OCI-M1 (cell line): ENCODE measurements at regions not wholly inside any gene's neighbourhood (a gene's known extent, or its start where the extent isn't known, plus 50 kb on each side); places are given as distances from the start of the nearest gene placed in this dataset.

Experiments
- DNase-seq: peaks from one replicate; lab custom pipeline; 2025; lab: John Stamatoyannopoulos, UW

DNA sequence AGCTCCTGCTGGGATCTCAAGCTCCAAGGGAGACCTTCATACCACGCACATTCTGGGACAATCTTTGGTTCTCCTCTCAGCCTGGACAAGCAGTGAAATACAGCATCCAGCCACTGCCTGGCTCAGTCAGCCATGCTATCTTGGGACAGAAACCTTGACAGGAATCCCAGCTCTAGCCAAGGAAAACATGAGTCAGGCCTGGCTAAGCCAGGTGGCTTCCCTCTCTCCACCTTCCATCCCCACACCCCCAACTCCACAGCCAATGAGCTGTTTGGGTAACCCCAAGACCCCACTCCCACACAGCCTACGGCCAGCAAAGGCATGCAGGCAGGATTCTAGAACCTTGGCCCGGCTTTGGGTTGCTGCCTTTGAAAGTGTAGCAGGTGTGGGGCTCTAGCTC lies 64.9 kb downstream of the MCFD2 start:
- no peak for DNase-seq

- DNase-seq, result peak; percentile 51
These were observed 65.7 kb downstream of the MCFD2 start for GRCh38 chr2:46849721-46850556.

DNA sequence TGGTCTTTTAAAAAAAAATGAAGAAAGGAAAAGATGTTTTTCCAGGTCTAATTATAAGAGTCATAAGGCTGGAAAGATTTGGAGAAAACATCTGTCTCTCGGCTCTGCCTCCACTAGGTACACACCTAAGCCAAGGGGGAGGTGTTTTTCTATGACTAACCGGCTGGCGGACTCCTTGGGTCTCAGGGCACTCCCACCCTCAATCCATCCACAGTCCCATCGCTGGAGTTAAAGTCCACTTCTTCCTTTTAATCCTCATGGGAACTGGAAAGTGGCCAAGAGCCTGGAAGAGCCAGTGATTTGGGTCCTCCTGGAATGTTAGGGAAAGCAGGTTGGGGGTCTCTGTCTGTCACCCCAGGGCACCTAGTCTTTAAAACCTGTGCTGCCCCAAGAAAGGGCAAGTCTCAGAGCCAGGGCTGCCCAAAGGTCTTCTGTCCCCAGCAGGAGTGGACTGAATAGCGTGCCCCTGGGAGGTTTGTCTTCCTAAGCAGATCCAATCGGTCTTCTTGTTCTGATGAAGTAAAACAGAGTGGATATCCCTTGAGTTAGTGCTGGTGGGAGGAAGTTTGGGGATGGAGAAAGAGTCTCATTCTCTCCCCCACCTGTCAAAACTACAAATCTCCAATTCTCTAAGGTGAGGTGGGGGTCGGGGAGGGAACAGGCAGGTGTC lies 66.4 kb downstream of the MCFD2 start:
- no peak for DNase-seq

DNA sequence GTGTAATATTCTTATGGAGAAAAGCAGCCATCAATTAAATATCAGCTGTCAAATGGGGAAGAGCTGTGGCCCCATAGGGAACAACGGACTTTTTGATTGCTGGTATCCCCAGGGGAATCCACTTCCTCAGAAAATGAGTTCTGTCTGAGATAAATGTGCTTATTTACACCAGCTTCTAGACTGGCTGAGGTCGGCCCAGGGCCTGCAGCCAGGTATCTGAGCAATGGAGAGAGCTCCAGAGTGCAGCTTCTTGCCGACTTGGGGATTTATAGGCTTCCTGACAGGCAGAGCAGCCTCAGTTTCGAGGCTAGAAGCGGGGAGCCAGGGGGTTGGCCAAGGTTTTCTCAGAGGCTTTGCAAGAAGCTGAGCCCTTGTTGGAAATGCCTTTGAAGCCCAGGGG lies 67.2 kb downstream of the MCFD2 start:
- DNase-seq, result no peak

GRCh38 chr2:46847726-46848412 lies 67.7 kb downstream of the MCFD2 start:
- no peak for DNase-seq

GRCh38 chr2:46847185-46847710 lies 68.4 kb downstream of the MCFD2 start:
- DNase-seq, result no peak

- no peak for DNase-seq
These were observed 69.1 kb downstream of the MCFD2 start for GRCh38 chr2:46846536-46846935.

DNA sequence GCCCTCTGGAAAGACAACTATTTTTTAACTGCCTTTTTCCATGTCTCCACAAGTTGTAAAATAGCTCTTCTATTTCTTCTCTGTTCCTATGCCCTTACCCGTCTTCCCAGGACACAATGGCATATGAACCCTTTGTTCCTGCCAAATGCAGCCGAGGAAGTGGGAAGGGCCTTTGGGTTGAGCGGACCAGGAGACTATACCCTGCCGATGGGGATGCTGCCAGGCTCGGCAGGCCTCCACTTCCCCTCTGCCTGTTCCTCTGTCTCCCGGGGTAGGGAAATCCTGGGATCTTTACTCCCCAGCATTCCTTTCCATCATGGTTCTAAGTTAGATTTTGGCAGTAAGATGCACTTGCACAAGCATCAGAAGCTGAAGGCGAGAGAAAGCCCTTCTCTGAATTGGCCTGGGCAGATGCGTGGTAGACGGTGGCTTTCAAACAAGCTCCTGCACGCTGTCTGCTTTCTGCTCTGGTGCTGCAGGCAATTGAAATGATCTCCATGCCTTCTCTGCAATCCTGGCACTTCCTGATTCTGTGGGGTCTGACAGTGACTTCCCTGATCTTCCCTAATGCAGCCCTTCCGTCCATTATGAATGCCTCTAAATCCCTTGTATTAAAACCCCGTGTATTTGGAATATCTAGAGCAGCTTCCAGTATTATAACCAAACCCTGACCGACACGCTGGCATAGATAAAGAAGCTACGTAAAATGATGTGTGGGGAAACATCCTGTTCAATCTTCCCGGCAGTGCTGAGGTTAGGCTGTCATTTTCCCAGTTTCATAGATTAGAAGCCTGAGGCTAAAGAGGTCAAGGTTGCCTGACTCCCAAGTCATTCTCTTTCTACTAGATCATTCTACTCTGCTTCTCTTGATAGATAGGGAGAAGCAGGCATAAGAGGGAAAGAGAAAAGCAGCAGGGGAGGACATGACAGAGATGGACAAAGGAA lies 69.8 kb downstream of the MCFD2 start:
- no peak for DNase-seq

GRCh38 chr2:46844443-46844842 lies 71.2 kb downstream of the MCFD2 start:
- no peak for DNase-seq

GRCh38 chr2:46844034-46844433 lies 71.6 kb downstream of the MCFD2 start:
- DNase-seq, result no peak

DNA sequence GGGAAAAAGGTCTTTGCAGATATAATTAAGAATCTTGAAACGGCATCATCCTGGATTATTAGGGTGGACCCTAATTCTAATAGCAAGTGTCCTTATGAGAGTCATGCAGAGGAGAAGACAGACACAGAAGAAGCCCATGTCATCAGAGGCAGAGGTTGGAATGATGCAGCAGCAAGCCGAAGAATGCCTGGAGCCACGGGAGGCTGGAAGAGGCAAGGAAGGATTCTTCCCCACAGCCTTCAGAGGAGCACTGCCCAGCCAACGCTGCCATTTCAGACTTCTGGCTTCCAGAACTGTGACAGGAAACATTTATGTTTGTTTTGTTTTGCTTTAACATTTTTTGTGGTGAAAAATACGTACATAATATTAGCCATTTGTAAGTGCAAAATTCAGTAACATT lies 72.3 kb downstream of the MCFD2 start:
- DNase-seq, result no peak

DNA sequence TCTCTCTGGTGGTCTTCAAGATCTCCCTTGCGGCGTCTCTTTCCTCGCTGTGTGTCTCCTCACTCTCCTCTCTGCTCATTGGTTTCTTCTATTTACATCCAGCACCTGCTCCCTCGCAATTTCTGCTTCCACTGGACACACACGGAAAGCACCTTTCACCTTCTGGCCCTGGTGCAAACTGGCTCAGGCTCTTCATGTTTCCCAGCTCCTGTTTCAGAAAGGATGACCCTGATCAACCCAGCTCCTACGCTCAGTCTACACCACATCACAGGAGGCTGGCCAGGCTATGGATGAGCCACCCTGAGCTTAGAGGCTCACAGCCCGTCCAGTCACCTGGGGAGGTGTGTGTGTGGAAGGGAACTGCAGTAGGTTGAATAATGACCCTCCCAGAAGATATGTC lies 72.7 kb downstream of the MCFD2 start:
- DNase-seq, result no peak

DNA sequence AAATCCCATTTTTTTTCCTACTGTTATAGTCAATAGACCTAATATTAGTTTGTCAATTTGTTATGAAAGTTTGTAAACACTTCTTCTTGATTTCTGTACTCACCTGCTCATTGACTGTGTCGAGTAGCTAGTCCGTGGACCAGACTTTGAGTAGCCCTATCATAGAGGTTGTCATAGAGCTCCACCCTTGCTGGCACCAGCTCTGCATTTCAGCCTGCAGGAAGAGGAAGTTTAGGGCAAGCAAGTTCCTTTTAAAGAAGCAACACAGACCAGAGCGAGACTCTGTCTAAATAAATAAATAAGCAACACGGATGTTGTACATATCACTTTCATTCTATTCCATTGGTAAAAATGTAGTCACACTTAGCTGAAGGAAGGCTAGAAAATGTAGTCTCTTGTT lies 74.0 kb downstream of the MCFD2 start:
- DNase-seq, result peak; percentile 47

DNA sequence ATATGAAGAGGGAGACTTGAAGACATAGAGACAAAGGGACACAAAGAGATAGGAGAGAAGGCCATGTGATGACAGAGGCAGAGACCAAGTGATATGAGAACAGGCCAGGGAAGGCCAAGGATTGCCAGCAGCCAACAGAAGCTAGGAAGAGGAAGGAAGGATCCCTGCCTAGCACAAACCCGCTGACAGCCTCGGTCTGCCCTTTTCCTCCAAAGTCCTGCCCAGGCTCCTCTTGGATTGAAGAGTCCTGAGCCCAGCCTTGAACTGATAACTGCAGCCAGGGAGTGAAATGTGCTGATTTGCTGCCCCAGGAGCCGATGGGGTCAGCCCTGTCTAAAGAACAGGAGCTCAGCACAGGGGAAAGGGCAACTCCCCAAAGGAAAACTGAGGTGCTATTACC lies 76.6 kb downstream of the MCFD2 start:
- DNase-seq, result no peak

- DNase-seq, result no peak
These were observed 77.9 kb downstream of the MCFD2 start for GRCh38 chr2:46837704-46838103.

DNA sequence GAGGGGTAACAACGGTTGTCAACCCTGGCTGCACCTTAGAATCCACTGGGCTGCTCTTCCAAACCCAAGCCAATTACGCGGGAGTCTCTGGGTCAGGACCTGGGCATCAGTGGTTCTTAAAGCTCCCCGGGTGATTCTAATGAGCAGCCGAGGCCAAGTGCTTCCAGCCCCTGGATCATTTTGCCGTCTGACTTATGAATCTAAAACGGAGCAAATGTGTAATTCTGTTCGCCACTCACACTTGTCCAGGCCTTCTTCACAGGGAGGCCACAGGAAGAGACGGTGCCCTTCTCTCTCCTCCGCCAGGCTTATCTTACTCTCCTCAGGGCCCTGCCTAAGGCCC lies 78.5 kb downstream of the MCFD2 start:
- DNase-seq, result no peak

- no peak for DNase-seq
These were observed 79.1 kb downstream of the MCFD2 start for GRCh38 chr2:46836295-46837111.

DNA sequence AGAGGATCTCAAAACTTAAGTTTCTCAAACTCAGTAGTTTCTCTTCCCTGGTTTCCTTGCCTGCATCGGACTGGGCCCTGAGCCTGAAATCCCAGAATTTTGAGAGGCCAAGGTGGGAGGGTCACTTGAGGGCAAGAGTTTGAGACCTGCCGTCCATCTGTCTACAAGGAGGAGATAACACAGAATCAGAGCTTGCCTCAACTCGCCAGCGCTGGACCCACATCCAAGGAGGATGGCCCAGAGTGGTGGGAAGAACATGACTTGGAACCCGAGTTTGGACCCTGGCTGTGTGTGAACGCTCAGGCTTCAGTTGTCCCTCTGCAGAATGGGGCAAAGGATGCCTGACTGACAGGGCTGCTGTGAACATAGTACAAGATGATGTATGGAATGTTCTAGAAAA lies 80.1 kb downstream of the MCFD2 start:
- no peak for DNase-seq

- no peak for DNase-seq
These were observed 83.1 kb downstream of the MCFD2 start for GRCh38 chr2:46832543-46832942.

DNA sequence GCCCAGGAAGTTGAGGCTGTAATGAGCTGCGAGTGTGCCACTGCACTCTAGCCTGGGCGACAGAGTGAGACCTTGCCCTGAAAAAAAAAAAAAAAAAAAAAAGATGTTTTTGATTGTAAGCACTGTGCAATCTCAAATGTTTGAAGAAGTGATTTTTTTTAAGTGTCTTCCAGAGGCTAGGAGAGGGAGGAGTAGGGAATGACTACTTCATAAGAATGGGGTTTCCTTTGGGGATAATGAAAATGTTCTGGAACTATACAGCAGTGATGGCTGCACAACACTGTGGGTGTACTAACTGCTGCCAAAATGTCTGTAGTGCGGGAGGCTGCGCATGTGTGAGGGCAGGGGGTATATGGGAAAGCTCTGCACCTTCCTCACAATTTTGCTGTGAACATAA lies 83.7 kb downstream of the MCFD2 start:
- no peak for DNase-seq
